Testis (tissue), 2 donors: ENCODE measurements at regions not wholly inside any gene's neighbourhood (a gene's known extent, or its start where the extent isn't known, plus 50 kb on each side); places are given as distances from the start of the nearest gene placed in this dataset.

Source experiments
- CTCF ChIP-seq, 3 experiments: fragments of 450-650 bp in 2 of 3; fragments of 200-600 bp in 1 of 3; sonication (generic) in 1 of 3; IDR thresholded peaks; one replicate each; pipeline ENCODE4 v1.5.1; 2016 to 2019; ENCODE audit warnings: antibody characterized with exemption in 3 of 3, mild to moderate bottlenecking in 2 of 3, moderate library complexity in 1 of 3
- POLR2A ChIP-seq: fragments of 450-650 bp; IDR thresholded peaks from one replicate; pipeline ENCODE4 v1.6.1; 2017; ENCODE audit warnings: antibody characterized with exemption, mild to moderate bottlenecking, moderate library complexity

DNA sequence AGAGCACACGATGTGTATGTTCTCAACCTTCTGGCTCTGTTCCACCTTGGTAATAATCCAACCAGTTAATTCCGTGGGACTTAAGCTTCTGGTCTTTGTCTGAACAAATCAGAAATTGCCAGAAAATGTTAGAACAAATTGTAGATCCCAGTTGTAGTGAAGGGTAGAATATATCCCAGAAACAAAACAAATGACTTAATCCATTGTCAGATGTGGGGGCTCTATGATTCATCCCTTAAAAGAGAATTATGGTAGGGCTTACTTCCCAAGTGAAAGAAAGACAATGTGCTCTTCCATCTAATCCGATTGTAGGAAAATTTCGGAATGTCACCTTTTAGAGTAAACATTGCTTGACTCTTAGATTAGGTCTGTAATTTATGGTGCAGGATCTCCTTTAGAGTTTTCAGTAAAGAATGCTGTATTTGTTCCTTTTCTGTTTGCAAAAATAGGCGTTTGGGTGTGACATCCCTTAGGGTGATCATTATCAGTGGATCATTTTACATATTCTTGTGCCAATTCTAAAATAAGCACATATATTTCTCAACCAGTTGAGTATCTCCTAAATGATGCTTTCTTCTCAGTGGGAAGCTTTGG, 234.5 kb upstream of the ZNF217 start:
- TF ChIP-seq CTCF (IDR thresholded peaks at IDR 0.05) (no peak), POLR2A (no peak)
